PC-9 (cell line): ENCODE measurements at regions not wholly inside any gene's neighbourhood (a gene's known extent, or its start where the extent isn't known, plus 50 kb on each side); places are given as distances from the start of the nearest gene placed in this dataset.

Experiments
- CTCF ChIP-seq: fragments of 200-600 bp; sonication (generic); conservative IDR thresholded peaks from 2 replicates; pipeline ENCODE4 v1.6.1; 2017; ENCODE audit warnings: mixed run types, antibody characterized with exemption, mild to moderate bottlenecking, moderate library complexity
- EZH2 ChIP-seq: fragments of 200-600 bp; sonication (generic); IDR thresholded peaks from 2 replicates; pipeline ENCODE4 v1.8.0; 2017; ENCODE audit warnings: antibody characterized with exemption, low read depth

- TF ChIP-seq CTCF (no peak), EZH2 (no peak)
These were observed 480.8 kb upstream of the FAM241A start for GRCh38 chr4:111664308-111664945.
